SK-N-DZ (cell line): ENCODE measurements at regions not wholly inside any gene's neighbourhood (a gene's known extent, or its start where the extent isn't known, plus 50 kb on each side); places are given as distances from the start of the nearest gene placed in this dataset.
"Not testable (repeated sequence)": the region's sequence is repeated elsewhere in the genome, so short reads cannot be mapped to it uniquely, and the experiment has no call there.

Experiments used
- DNase-seq: peaks from one replicate; pipeline ENCODE4 v3.0.0-alpha.2; 2015; ENCODE audit warnings: low spot score

GRCh38 chr10:44278837-44279324 is 106.0 kb downstream of the CXCL12 start:
- peak; percentile 58 for DNase-seq

GRCh38 chr10:44268435-44268948 is 116.4 kb downstream of the CXCL12 start:
- DNase-seq, result not testable (repeated sequence)

GRCh38 chr10:44267007-44267406 is 117.9 kb downstream of the CXCL12 start:
- DNase-seq, result no peak

- DNase-seq, result no peak
These were observed 120.7 kb downstream of the CXCL12 start for GRCh38 chr10:44264244-44264643.

- DNase-seq, result no peak
These were observed 121.1 kb downstream of the CXCL12 start for GRCh38 chr10:44263771-44264170.

- DNase-seq, result no peak
These were observed 122.2 kb downstream of the CXCL12 start for GRCh38 chr10:44262551-44263251.

- DNase-seq, result no peak
These were observed 123.0 kb downstream of the CXCL12 start for GRCh38 chr10:44261710-44262455.

- DNase-seq, result peak; percentile 99
These were observed 123.6 kb downstream of the CXCL12 start for GRCh38 chr10:44261296-44261695.

GRCh38 chr10:44260286-44260928 is 124.5 kb downstream of the CXCL12 start:
- peak; percentile 55 for DNase-seq

GRCh38 chr10:44259090-44259874 is 125.6 kb downstream of the CXCL12 start:
- DNase-seq, result no peak

GRCh38 chr10:44258460-44259089 is 126.3 kb downstream of the CXCL12 start:
- no peak for DNase-seq

- no peak for DNase-seq
These were observed 126.9 kb downstream of the CXCL12 start for GRCh38 chr10:44258019-44258418.

- no peak for DNase-seq
These were observed 131.0 kb downstream of the CXCL12 start for GRCh38 chr10:44253769-44254462.

GRCh38 chr10:44252631-44253030 is 132.3 kb downstream of the CXCL12 start:
- DNase-seq, result not testable (repeated sequence)

GRCh38 chr10:44249933-44250332 is 135.0 kb downstream of the CXCL12 start:
- DNase-seq, result not testable (repeated sequence)

GRCh38 chr10:44249490-44249889 is 135.4 kb downstream of the CXCL12 start:
- DNase-seq, result no peak

- not testable (repeated sequence) for DNase-seq
These were observed 138.2 kb downstream of the CXCL12 start for GRCh38 chr10:44246700-44247099.

GRCh38 chr10:44246287-44246686 is 138.6 kb downstream of the CXCL12 start:
- not testable (repeated sequence) for DNase-seq

GRCh38 chr10:44245601-44245938 is 139.3 kb downstream of the CXCL12 start:
- DNase-seq, result no peak
